Body of pancreas (tissue), 4 donors: ENCODE measurements at regions not wholly inside any gene's neighbourhood (a gene's known extent, or its start where the extent isn't known, plus 50 kb on each side); places are given as distances from the start of the nearest gene placed in this dataset.

ENCODE experiments used
- POLR2A ChIP-seq, 3 donors: fragments of 450-650 bp; IDR thresholded peaks; one replicate each; pipeline ENCODE4 v1.6.1; 2016; ENCODE audit warnings: antibody characterized with exemption in 3 of 3, mild to moderate bottlenecking in 2 of 3
- TF ChIP-seq, protein P1 (sequence below), 7 experiments: fragments of 450-650 bp in 4 of 7; fragments of 200-600 bp in 3 of 7; sonication (generic) in 3 of 7; IDR thresholded peaks; one replicate each; pipeline ENCODE4 v1.5.1; 2016 to 2019; ENCODE audit warnings: antibody characterized with exemption in 7 of 7

DNA sequence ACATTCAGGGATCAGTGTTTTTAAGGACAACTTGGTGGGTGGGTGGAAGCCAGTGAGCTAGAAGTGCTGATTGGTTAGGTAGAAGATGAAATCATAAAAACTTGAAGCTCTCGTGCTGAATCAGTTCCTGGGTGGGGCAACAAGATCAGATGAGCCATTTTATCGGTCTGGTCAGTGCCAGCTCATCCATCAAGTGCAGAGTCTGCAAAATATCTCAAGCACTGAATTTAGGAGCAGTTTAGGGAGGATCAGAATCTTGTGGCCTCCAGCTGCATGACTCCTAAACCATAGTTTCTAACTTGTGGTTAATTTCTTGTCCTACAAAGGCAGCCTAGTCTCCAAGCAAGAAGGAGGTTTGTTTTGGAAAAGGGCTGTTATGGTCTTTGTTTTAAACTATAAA is 166.4 kb downstream of the FAM170A start:
- TF ChIP-seq, protein P1, sequence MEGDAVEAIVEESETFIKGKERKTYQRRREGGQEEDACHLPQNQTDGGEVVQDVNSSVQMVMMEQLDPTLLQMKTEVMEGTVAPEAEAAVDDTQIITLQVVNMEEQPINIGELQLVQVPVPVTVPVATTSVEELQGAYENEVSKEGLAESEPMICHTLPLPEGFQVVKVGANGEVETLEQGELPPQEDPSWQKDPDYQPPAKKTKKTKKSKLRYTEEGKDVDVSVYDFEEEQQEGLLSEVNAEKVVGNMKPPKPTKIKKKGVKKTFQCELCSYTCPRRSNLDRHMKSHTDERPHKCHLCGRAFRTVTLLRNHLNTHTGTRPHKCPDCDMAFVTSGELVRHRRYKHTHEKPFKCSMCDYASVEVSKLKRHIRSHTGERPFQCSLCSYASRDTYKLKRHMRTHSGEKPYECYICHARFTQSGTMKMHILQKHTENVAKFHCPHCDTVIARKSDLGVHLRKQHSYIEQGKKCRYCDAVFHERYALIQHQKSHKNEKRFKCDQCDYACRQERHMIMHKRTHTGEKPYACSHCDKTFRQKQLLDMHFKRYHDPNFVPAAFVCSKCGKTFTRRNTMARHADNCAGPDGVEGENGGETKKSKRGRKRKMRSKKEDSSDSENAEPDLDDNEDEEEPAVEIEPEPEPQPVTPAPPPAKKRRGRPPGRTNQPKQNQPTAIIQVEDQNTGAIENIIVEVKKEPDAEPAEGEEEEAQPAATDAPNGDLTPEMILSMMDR (IDR thresholded peaks at IDR 0.05): no peak
- no peak for TF ChIP-seq POLR2A (IDR thresholded peaks at IDR 0.05)
